GM19240 (cell line): ENCODE measurements at regions not wholly inside any gene's neighbourhood (a gene's known extent, or its start where the extent isn't known, plus 50 kb on each side); places are given as distances from the start of the nearest gene placed in this dataset.
"Not testable (repeated sequence)": the region's sequence is repeated elsewhere in the genome, so short reads cannot be mapped to it uniquely, and the experiment has no call there.

Source experiments
- DNase-seq: peaks from one replicate; pipeline ENCODE4 v3.0.0; 2011; ENCODE audit warnings: low spot score; ENCODE audit not compliant: insufficient read length

DNA sequence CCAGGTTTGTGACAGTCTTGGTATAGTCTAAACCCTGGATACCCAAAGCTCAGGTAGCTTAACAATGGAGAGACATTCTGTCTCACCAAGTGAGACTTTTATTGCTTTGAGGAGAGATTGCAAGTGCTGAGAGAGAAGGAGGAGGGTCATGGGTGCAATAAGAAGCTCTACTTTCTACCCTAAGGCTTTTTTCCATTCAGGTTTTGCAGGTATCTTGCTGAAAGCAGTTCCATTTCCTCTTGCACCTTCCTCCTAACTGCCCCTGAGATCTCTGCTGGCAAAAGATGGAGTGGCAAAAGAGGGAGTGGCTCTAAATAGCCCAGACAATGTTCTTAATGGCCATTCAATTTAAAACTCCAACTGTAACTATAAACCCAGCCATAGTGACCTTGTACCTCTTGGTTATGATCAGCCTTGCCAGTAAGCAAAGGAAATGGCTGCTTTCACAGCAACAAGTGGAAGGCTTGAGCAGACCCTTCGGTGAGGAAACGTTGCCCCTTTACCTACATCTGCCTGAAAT lies 105.6 kb upstream of the CPEB2 start:
- DNase-seq = no peak

DNA sequence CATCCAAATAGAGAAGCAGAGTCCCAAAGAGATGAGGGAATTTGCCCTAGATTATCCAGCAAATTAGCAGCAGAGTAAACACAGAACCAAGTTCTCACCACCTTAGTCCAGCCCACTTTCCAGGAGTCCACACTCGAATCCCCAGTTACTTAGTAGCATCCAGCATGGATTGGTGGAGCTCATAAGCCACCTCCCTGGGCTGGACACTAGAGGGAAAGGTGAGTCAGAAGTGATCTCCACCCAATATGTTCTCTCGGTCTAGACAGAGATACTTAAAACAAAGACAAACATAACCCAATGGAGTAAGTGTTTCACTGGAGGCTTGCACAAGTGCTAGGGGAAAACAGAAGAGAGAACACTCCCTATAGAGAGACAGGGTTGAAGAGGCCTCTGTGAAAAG lies 105.1 kb upstream of the CPEB2 start:
- DNase-seq = no peak

DNA sequence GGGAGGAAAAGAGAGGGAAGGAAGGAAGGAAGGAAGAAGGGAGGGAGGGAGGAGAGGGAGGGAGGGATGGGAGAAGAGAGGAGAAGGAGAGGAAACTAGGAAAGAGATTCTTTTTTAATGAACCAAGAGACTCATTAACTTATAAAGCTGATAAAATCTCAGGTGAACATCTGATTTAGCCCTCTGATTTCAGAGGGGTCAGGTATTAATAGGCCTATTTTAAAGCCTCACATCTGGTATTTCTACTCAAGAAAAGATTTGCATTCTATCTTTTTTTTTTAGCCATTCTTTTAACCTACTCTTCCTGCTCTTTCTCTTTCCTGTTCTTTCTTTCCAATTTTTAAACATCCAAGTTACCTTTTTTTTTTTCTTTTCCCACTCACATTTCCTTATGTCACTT lies 103.3 kb upstream of the CPEB2 start:
- DNase-seq = no peak

DNA sequence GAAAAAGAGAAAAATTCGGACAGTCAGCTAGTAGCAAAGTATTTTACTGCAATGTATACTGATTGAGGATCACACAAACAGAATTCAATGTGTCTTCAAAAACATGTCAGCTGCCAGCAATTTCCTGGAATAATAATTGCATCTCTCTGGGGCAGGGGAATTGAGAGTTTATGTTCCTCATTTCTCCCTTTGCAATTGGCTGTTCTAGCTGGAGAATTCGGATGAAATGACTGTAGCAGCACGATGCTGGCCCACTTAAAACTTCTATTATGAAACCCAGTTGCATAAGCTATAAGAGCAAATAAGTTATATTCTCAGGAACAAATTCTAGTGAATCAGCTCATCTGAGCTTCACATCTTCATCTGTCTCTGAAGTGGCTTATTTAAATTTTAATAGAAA lies 99.9 kb upstream of the CPEB2 start:
- DNase-seq = no peak

DNA sequence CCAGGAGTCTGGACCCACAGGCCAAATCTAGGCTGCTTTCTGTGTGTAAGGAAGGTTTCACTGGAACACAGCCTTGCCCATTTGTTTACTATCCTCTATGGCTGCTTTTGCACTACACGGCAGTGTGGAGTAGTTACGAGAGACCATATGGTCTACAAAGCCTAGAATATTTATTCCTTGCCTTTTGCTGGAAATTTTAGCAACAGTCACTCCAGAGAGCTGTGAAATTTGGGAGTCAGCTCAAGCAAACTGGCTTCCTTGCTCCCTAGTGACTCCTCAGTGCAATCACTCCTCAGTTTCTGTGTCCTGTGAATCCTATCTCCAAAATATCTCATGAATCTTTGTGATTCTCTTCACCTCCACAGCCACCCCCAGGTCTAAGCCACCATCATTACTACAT lies 99.0 kb upstream of the CPEB2 start:
- DNase-seq = no peak

DNA sequence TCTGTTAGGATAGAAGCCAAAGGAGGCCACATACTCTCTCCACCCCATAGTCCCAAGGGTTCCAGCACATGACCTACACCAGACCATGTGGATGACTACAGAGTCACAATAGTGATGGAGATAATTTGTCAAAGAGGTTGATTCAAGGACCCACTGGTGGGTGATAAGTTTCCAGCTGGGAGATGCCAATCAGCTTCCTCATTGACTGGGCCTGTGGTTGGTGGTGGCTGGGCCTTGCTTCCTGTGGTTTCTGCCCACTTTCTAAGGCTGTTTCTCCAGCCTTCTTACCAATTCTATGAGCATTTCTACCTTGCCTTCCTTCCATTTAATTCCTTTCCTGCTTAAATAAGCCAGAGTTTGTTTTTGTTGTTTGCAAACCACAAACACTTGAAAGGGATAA lies 95.5 kb upstream of the CPEB2 start:
- DNase-seq = no peak

DNA sequence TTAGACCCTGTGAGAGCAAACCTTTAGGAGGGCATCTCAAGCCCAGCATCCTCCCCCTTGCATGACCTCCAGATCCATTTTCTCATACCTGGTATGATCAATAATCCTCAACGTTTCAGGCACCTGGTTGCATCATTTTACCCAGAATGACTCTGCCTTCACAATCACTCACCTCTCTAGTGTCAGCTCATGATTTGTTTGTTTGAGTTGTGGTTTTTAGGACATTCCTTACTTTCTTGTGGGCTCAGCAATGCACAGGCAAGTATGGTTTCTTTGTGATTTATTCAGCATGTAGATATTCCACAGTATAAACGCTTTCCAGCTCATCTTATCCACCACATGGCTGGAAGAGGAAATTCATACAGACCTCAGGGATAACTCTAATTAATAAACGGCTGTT lies 93.6 kb upstream of the CPEB2 start:
- DNase-seq = no peak

DNA sequence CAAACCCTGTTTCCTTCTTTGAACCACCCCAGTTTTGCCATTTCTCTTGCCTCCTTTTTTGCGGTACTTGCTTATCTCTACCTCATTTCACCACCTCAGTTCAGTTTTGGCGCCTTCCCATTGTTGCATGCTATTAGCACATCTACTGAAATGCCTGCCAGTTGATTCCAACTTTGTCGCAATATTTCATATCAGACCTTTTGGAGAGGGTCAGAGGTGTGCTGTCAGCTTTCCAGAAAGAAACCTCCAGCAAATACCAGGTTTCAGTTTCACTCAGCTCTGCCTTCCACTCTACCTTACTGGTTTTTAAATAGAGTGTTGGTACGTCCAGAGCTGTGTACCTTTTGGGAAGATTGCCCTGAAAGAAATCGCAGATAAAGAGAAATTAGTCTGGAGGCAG lies 91.9 kb upstream of the CPEB2 start:
- DNase-seq = no peak

DNA sequence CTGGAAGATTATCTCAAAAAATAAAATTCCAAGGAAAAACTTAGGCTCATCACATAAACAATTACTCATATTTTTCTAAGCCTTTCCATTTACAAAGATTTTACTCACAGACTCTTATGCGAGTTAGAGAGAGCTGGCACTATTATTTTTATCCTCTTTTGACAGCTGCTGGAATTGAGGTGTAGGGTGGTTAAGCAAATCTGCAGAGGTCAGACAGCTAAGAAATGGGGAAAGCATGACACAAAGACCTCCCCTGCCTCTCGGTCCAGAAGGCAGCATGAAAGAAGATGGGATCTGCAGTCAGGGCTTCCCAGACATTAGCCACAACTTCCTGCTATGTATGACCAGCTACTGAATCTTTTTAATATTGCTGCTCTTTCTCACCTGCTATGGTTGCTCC lies 89.9 kb upstream of the CPEB2 start:
- no peak for DNase-seq

DNA sequence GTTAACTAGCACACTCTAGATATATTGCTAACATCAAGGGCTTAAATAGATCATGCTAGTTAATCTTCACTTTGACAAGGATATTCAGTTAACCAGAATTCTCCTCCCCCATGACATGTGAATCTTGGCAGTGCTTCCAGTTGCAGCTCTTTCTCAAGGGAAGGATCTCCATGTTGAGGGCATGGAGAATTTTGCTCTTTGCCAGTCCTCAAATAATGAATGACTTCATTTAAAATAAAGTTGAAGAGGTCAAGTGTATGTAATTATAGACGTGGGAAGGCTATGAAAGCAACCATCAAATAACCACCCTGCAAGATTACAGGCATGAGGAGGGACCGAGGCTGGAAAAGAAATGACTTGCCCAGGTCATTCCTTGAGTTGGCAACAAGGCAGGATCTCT lies 87.3 kb upstream of the CPEB2 start:
- DNase-seq = no peak

DNA sequence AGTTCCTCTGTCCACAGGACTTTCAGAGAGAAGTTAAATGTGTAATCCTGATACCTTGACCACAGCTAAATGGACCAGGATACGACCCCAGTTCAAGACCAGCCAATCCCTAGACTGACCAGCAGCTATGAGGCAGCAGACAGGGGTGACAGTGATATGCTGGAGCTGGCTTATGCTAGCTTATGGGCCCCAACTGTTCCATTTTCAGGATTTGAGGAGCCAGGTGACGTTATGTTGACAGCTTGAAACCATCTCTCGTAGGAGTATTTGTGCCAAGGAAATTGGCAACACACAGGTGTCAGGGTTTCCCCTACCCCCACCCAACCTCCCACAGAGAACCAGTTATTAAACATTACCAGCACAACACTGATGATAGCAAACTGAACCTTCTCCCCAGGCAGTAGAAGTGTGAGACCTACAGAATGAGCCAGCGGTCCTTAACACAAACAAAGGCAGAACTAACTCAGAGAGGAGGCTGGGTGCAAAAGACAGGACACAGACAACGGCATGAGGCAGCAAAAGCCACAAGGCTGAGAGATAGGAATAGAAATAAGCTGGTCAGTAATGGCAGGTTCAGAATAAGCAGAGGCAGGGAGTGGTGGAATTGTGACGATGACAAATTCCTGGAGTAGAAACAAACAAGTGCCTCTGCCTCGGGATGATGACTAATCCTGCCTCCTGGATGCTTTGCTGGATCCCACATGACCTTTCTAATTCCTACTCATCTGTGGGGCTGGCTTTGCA lies 85.6 kb upstream of the CPEB2 start:
- DNase-seq = no peak

DNA sequence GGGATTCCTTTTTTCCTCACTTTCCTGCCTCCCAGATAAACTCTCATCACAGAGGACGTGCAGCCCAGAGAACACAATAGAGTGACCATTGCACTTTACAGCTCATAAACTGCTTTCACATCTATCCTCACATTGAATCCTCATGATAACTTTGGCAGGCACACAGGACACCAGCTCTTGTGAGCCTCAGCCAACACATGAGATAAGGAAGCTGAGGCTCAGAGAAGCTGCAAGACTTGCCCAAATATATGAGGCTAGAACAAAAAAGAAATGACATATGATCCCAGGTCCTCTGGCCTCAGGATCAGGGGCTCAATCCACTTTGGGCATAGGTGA lies 85.0 kb upstream of the CPEB2 start:
- no peak for DNase-seq

DNA sequence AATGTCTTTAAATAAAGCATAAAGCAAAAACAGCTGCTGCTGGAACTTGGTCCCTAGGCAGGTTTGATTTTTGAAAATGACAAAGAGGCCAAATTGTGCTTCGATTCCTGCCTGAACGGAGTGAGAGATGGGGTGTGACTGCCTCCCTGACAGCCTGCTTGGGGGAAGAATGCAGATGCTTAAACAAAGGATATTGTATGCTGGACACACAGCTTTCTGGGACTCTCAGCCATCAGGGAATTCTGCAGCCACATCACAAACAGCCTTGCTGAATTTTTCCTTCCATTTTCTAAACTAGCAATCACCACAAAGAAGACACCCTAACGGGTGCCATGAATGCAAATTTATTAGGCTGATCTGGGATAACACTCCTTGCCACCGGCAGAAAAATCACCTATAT lies 83.9 kb upstream of the CPEB2 start:
- no peak for DNase-seq

DNA sequence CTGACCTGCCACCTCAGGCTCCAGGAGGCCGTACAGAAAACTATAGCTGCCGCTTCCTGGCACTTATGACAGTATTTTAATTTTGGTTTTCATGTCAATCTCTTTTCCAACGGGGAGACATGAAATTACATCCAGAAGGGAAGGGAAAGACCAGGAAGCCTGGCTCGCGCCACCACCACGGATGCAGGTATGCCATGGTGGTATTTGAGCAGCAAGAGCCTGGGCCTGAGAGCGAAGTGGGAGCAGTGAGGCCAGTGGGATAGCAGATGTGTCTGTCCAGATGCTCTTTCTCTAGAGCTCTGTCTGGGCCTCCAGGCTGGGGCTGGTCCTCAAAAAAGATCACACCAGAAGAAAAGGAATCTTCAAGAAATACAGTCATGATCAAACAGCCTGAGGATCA lies 82.5 kb upstream of the CPEB2 start:
- DNase-seq = no peak

DNA sequence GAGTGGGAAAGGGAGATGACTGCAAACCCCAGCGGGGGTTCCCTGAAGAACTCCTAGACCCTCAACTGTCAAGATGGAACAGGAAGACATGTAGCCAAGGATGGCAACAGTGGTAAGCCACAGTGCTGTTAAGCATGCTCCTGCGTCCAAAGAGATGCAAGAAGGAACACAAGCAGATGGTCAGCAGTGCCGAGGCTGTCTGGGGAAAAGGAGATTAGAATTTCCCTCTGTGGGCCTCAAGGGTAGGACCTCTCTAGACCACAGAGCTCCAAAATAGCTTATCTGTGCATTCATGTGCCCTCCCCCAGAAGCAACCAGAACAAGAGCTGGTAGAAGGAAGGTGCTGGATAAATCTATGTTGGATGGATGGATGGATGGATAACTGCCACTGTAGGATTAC lies 82.0 kb upstream of the CPEB2 start:
- DNase-seq = no peak

DNA sequence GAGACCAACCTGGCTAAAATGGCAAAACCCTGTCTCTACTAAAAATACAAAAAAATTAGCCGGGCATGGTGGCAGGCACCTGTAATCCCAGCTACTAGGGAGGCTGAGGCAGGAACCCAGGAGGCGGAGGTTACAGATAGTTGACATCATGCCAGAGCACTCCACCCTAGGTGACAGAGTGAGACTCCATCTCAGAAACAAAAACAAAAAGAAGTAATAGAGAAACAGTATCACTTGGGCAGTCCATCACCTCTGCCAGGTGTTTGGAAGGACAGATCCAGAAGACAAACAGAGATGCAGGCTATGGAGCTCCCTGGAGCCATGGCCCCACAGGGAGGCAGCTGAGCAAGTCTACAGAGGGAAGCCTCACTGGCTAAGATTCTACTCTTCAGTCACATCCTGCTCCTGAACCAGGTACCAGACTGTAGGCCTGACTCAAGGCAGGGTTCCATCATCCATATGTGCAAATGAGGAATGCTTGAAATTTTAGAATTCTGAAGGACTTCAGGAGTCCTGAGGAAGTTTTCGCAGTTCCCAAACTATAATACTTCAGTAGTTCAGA lies 81.4 kb upstream of the CPEB2 start:
- DNase-seq = no peak

DNA sequence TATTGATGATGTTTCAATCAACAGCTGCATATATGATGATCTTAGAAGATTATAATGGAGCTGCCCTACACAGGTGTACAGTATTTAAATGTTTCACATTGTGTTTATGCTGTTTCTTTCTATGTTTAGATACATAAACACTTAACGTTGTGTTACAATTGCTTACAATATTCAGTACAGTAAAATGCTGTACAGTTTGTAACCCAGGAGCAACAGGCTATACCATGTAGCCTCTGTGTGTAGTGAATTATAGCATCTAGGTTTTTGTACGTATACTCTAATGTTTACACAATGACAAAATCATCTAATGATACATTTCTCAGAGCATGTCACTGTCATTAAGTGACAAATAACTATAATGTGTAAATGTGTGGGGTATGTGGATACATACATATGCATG lies 80.5 kb upstream of the CPEB2 start:
- not testable (repeated sequence) for DNase-seq

DNA sequence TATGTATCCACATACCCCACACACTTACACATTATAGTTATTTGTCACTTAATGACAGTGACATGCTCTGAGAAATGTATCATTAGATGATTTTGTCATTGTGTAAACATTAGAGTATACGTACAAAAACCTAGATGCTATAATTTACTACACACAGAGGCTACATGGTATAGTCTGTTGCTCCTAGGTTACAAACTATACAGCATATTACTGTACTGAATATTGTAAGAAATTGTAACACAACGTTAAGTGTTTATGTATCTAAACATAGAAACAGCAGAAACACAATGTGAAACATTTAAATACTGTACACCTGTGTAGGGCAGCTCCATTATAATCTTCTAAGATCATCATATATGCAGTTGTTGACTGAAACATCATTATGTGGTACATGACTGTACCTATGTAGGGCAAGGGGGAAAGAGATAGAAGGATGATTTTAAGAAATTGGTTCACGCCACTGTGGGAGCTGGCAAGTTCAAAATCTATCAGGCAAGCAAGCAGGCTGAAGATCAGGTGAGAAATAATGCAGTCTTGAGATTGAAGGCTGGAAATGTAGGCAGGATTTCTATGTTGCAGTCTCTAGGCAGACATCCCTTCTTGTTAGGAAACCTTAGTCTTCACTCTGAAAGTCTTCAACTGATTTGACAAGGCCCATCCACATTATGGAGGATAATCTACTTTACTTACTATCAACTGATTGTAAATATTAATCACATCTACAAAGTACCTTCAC lies 78.0 kb upstream of the CPEB2 start:
- no peak for DNase-seq

DNA sequence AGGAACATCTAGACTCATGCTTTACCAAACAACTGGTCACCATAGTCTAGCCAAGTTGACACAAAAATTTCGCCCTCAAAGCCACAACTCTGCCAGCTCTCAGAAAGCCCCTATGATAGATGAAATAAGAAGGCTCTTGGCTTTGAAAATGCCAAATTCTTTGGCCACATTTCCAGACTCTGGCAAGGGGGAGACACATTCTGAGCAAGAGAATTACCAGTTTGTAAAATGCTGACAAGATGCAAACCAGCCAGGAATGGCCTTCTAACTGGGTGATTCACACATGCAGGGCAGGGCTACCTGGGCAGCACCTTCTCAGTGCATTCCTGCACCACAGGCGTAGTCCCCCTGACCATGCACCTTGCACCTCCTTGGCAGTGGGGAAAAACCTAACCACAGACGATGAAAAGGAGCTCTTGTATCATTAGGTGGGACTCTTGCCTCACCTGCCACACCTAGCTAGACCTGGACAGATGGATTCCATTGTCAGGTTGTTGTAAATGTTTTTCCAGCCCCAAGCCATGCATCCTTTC lies 77.4 kb upstream of the CPEB2 start:
- no peak for DNase-seq

DNA sequence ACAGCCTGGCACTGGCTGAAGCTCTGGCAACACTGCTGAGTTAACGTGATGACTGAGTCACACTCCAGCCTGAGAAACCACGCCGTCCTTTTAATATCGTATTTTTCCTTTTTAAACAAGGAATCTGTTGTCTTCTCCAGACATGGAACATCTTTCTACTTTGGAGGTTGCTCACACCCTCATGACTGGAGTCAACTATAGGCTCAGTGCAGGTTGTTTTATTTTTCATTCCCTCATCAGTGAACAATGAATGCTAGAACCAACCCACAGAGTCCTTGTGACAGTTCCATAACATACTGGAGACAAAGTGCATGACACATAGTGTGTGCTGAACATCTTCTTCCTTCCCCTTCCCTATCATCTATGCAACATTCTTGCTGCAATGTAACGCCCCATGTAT lies 76.8 kb upstream of the CPEB2 start:
- no peak for DNase-seq

DNA sequence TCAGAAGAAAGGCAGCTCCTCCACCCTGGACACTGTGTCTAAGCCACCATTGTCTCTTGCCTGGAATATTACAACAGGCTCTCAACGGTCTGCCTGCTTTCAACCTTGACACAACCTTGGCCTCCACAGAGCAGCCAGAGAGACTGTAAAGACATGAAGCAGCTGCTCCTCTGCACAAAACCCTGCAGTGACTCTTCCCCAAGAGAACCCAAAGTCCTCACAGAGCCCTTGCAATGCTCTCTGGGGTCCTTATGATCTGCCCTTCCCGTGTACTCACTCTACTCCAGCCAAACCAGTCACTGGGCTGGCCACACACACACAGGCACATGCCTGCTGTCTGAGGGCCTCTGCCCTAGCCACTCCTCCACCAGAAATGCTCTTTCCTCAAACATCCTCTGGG lies 75.9 kb upstream of the CPEB2 start:
- DNase-seq = no peak

DNA sequence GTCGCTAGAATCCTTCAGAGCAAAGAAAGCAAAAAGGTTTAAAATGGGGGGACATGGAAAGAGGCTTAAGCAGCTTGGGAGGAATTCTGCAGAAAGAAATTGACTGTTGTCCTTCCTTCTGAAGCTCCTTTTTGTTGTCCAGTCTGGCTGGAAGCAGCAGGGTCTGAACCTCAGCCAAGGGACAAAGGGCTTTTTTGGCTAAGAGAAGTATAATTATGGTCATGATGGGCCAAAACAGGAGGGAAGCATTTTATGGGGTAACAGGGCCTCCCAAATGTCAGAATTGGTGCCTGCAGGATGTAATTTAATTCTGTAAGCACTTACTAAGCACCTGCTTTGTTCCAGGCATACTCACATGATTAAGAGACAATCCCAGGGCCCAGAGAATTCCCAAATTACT lies 74.2 kb upstream of the CPEB2 start:
- no peak for DNase-seq

DNA sequence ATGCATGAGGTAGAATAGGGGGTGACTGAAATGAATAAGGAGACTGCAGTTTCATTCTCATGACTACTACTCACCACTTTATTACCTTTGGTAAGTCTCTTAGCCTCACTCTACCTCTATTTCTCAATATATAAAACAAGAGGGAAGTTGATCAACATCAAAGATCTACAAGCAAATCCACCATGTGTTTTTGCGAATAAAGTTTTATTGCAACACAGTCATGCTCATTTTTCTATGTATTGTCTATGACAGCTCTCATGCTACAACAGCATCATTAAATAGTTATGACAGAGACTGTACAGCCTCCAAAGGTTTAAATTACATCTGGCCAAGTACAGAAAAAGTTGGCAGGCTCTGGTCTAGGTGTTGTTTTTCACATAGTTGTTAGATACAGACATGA lies 72.6 kb upstream of the CPEB2 start:
- DNase-seq = no peak
